ENCODE measurements at regions not wholly inside any gene's neighbourhood (a gene's known extent, or its start where the extent isn't known, plus 50 kb on each side); places are given as distances from the start of the nearest gene placed in this dataset.

GRCh38 chr12:42641221-42641885 is 51.8 kb upstream of the PRICKLE1 start (continued):
- TF ChIP-seq ZNF513 (tag by site-specific recombination; IDR thresholded peaks at IDR 0.05) (no peak), ZNF560 (tag by site-specific recombination; IDR thresholded peaks at IDR 0.05; ENCODE audit: borderline replicate concordance) (no peak), ZNF404 (tag by site-specific recombination; IDR thresholded peaks at IDR 0.05) (no peak), TRIM28 (IDR thresholded peaks at IDR 0.05; ENCODE audit: borderline replicate concordance, low read length) (no peak), ZNF354C (tag by site-specific recombination; IDR thresholded peaks at IDR 0.05; ENCODE audit: borderline replicate concordance, low read depth) (no peak)

DNA sequence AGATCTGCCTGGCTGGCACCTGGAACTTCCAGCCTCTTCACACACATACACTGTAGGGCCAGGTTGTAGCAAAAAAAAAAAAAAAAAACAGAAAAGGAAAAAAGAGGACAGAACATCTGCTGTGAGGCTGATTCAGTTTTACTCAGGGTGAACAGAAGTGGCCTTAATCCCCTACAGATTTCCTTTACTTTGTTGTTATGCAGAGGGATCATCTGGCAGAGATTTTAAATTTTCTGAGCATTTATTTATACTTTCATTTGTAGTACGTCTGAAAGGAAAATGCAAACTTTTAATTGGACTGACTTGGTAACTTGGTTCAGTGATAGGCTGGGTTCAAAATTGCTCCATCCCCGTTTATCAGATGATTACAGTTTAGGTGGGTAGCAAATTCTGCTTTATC is 50.8 kb upstream of the PRICKLE1 start:
- Histone ChIP-seq H3K4me1 (ENCODE audit: control insufficient read depth, insufficient read depth, low read length) (no peaks in the 10 kb centered on the region), H3K27ac (ENCODE audit: extremely low read depth, low read depth, low read length) (no peak overlapping the region), H3K9me3 (ENCODE audit: control insufficient read depth, insufficient read depth, low read depth, low read length) (no peaks in the 10 kb centered on the region), H3K4me3 (ENCODE audit: low read depth, low read length) (no peak overlapping the region), H3K36me3 (ENCODE audit: control insufficient read depth in 2 of 2, insufficient read depth in 1 of 2, low read length in 2 of 2) (no peaks in the 10 kb centered on the region)
- ChIA-PET CTCF (no interaction called here), POLR2A (no interaction called here)
- TF ChIP-seq WT1 (tag by site-specific recombination; IDR thresholded peaks at IDR 0.05), result no peak
- TF ChIP-seq, protein P1, sequence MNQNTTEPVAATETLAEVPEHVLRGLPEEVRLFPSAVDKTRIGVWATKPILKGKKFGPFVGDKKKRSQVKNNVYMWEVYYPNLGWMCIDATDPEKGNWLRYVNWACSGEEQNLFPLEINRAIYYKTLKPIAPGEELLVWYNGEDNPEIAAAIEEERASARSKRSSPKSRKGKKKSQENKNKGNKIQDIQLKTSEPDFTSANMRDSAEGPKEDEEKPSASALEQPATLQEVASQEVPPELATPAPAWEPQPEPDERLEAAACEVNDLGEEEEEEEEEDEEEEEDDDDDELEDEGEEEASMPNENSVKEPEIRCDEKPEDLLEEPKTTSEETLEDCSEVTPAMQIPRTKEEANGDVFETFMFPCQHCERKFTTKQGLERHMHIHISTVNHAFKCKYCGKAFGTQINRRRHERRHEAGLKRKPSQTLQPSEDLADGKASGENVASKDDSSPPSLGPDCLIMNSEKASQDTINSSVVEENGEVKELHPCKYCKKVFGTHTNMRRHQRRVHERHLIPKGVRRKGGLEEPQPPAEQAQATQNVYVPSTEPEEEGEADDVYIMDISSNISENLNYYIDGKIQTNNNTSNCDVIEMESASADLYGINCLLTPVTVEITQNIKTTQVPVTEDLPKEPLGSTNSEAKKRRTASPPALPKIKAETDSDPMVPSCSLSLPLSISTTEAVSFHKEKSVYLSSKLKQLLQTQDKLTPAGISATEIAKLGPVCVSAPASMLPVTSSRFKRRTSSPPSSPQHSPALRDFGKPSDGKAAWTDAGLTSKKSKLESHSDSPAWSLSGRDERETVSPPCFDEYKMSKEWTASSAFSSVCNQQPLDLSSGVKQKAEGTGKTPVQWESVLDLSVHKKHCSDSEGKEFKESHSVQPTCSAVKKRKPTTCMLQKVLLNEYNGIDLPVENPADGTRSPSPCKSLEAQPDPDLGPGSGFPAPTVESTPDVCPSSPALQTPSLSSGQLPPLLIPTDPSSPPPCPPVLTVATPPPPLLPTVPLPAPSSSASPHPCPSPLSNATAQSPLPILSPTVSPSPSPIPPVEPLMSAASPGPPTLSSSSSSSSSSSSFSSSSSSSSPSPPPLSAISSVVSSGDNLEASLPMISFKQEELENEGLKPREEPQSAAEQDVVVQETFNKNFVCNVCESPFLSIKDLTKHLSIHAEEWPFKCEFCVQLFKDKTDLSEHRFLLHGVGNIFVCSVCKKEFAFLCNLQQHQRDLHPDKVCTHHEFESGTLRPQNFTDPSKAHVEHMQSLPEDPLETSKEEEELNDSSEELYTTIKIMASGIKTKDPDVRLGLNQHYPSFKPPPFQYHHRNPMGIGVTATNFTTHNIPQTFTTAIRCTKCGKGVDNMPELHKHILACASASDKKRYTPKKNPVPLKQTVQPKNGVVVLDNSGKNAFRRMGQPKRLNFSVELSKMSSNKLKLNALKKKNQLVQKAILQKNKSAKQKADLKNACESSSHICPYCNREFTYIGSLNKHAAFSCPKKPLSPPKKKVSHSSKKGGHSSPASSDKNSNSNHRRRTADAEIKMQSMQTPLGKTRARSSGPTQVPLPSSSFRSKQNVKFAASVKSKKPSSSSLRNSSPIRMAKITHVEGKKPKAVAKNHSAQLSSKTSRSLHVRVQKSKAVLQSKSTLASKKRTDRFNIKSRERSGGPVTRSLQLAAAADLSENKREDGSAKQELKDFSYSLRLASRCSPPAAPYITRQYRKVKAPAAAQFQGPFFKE (tag by site-specific recombination; IDR thresholded peaks at IDR 0.05; ENCODE audit: borderline replicate concordance), result no peak
- no peak for TF ChIP-seq ZNF707 (tag by site-specific recombination; IDR thresholded peaks at IDR 0.05)
- no peak for TF ChIP-seq ZNF843 (tag by site-specific recombination; IDR thresholded peaks at IDR 0.05)
- TF ChIP-seq OSR2 (tag by site-specific recombination; IDR thresholded peaks at IDR 0.05), result no peak
- TF ChIP-seq, protein P2, sequence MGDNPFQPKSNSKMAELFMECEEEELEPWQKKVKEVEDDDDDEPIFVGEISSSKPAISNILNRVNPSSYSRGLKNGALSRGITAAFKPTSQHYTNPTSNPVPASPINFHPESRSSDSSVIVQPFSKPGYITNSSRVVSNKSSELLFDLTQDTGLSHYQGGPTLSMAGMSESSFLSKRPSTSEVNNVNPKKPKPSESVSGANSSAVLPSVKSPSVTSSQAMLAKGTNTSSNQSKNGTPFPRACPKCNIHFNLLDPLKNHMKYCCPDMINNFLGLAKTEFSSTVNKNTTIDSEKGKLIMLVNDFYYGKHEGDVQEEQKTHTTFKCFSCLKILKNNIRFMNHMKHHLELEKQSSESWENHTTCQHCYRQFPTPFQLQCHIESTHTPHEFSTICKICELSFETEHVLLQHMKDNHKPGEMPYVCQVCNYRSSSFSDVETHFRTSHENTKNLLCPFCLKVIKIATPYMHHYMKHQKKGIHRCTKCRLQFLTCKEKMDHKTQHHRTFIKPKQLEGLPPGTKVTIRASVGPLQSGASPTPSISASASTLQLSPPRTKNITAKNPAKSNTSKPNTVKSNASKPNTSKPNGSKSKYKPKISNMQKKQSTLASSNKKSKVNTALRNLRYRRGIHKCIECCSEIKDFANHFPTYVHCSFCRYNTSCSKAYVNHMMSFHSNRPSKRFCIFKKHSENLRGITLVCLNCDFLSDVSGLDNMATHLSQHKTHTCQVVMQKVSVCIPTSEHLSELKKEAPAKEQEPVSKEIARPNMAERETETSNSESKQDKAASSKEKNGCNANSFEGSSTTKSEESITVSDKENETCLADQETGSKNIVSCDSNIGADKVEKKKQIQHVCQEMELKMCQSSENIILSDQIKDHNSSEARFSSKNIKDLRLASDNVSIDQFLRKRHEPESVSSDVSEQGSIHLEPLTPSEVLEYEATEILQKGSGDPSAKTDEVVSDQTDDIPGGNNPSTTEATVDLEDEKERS (tag by site-specific recombination; IDR thresholded peaks at IDR 0.05), result no peak
- no peak for TF ChIP-seq ZBTB17 (tag by site-specific recombination; IDR thresholded peaks at IDR 0.05)
- no peak for TF ChIP-seq ZFP3 (tag by site-specific recombination; IDR thresholded peaks at IDR 0.05; ENCODE audit: low read depth)
- TF ChIP-seq SALL2 (tag by site-specific recombination; IDR thresholded peaks at IDR 0.05; ENCODE audit: borderline replicate concordance), result no peak
- no peak for TF ChIP-seq SP3 (tag by site-specific recombination; IDR thresholded peaks at IDR 0.05)
- TF ChIP-seq, protein P3, sequence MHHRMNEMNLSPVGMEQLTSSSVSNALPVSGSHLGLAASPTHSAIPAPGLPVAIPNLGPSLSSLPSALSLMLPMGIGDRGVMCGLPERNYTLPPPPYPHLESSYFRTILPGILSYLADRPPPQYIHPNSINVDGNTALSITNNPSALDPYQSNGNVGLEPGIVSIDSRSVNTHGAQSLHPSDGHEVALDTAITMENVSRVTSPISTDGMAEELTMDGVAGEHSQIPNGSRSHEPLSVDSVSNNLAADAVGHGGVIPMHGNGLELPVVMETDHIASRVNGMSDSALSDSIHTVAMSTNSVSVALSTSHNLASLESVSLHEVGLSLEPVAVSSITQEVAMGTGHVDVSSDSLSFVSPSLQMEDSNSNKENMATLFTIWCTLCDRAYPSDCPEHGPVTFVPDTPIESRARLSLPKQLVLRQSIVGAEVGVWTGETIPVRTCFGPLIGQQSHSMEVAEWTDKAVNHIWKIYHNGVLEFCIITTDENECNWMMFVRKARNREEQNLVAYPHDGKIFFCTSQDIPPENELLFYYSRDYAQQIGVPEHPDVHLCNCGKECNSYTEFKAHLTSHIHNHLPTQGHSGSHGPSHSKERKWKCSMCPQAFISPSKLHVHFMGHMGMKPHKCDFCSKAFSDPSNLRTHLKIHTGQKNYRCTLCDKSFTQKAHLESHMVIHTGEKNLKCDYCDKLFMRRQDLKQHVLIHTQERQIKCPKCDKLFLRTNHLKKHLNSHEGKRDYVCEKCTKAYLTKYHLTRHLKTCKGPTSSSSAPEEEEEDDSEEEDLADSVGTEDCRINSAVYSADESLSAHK (tag by site-specific recombination; IDR thresholded peaks at IDR 0.05), result no peak
- TF ChIP-seq IKZF3 (tag by site-specific recombination; IDR thresholded peaks at IDR 0.05), result no peak
- TF ChIP-seq, protein P4, sequence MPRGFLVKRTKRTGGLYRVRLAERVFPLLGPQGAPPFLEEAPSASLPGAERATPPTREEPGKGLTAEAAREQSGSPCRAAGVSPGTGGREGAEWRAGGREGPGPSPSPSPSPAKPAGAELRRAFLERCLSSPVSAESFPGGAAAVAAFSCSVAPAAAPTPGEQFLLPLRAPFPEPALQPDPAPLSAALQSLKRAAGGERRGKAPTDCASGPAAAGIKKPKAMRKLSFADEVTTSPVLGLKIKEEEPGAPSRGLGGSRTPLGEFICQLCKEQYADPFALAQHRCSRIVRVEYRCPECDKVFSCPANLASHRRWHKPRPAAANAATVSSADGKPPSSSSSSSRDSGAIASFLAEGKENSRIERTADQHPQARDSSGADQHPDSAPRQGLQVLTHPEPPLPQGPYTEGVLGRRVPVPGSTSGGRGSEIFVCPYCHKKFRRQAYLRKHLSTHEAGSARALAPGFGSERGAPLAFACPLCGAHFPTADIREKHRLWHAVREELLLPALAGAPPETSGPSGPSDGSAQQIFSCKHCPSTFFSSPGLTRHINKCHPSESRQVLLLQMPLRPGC (tag by site-specific recombination; IDR thresholded peaks at IDR 0.05), result no peak
- TF ChIP-seq GLIS2 (tag by site-specific recombination; IDR thresholded peaks at IDR 0.05), result no peak
